ENCODE measurements at regions not wholly inside any gene's neighbourhood (a gene's known extent, or its start where the extent isn't known, plus 50 kb on each side); places are given as distances from the start of the nearest gene placed in this dataset.
A peak's percentile ranks its signal among the peaks of the same experiment; 100 is the strongest.

- no peak for FAIRE-seq
- TF ChIP-seq POU2F2 (IDR thresholded peaks at IDR 0.05; ENCODE audit: low read depth, low read length): no peak
- no peak for TF ChIP-seq SPI1 (IDR thresholded peaks at IDR 0.05; ENCODE audit: low read depth, low read length)
- TF ChIP-seq PAX5 (IDR thresholded peaks at IDR 0.05; ENCODE audit: insufficient read depth, low read length, severe bottlenecking): no peak
- TF ChIP-seq POLR2AphosphoS5 (IDR thresholded peaks at IDR 0.05; ENCODE audit: low read depth, low read length): no peak
- no peak for TF ChIP-seq TAF1 (IDR thresholded peaks at IDR 0.05; ENCODE audit: low read depth, low read length)
- no peak for TF ChIP-seq POLR2A (IDR thresholded peaks at IDR 0.05; ENCODE audit: low read depth, low read length)
- DNase-seq (ENCODE audit: insufficient read length, low spot score): no peak
These were observed 557.5 kb downstream of the SH2D4B start for GRCh38 chr10:81095238-81095637.

- DNase-seq (ENCODE audit: insufficient read length, low spot score) (no peak), FAIRE-seq (no peak)
- TF ChIP-seq POU2F2 (IDR thresholded peaks at IDR 0.05; ENCODE audit: low read depth, low read length): no peak
These were observed 558.9 kb downstream of the SH2D4B start for GRCh38 chr10:81096558-81096957.

- TF ChIP-seq POLR2AphosphoS5 (IDR thresholded peaks at IDR 0.05; ENCODE audit: low read depth, low read length): no peak
- no peak for TF ChIP-seq PAX5 (IDR thresholded peaks at IDR 0.05; ENCODE audit: insufficient read depth, low read length, severe bottlenecking)
- TF ChIP-seq SPI1 (IDR thresholded peaks at IDR 0.05; ENCODE audit: low read depth, low read length): no peak
- TF ChIP-seq POLR2A (IDR thresholded peaks at IDR 0.05; ENCODE audit: low read depth, low read length): no peak
- no peak for TF ChIP-seq TAF1 (IDR thresholded peaks at IDR 0.05; ENCODE audit: low read depth, low read length)
- no peak for TF ChIP-seq POU2F2 (IDR thresholded peaks at IDR 0.05; ENCODE audit: low read depth, low read length)
- no peak for DNase-seq (ENCODE audit: insufficient read length, low spot score)
- FAIRE-seq: no peak
These were observed 563.4 kb downstream of the SH2D4B start for GRCh38 chr10:81101062-81101461.

- FAIRE-seq (no peak), DNase-seq (ENCODE audit: insufficient read length, low spot score) (no peak)
- no peak for TF ChIP-seq PAX5 (IDR thresholded peaks at IDR 0.05; ENCODE audit: insufficient read depth, low read length, severe bottlenecking)
- no peak for TF ChIP-seq POU2F2 (IDR thresholded peaks at IDR 0.05; ENCODE audit: low read depth, low read length)
- TF ChIP-seq POLR2AphosphoS5 (IDR thresholded peaks at IDR 0.05; ENCODE audit: low read depth, low read length): no peak
- no peak for TF ChIP-seq SPI1 (IDR thresholded peaks at IDR 0.05; ENCODE audit: low read depth, low read length)
- no peak for TF ChIP-seq POLR2A (IDR thresholded peaks at IDR 0.05; ENCODE audit: low read depth, low read length)
- TF ChIP-seq TAF1 (IDR thresholded peaks at IDR 0.05; ENCODE audit: low read depth, low read length): no peak
These were observed 566.8 kb downstream of the SH2D4B start for GRCh38 chr10:81104494-81104893.

- TF ChIP-seq POLR2AphosphoS5 (IDR thresholded peaks at IDR 0.05; ENCODE audit: low read depth, low read length) (no peak), SPI1 (IDR thresholded peaks at IDR 0.05; ENCODE audit: low read depth, low read length) (peak; percentile 78), PAX5 (IDR thresholded peaks at IDR 0.05; ENCODE audit: insufficient read depth, low read length, severe bottlenecking) (no peak), TAF1 (IDR thresholded peaks at IDR 0.05; ENCODE audit: low read depth, low read length) (no peak), POLR2A (IDR thresholded peaks at IDR 0.05; ENCODE audit: low read depth, low read length) (no peak), POU2F2 (IDR thresholded peaks at IDR 0.05; ENCODE audit: low read depth, low read length) (no peak)
- peak; percentile 8 for DNase-seq (ENCODE audit: insufficient read length, low spot score)
- peak; percentile 58 for FAIRE-seq
These were observed 571.0 kb downstream of the SH2D4B start for GRCh38 chr10:81108516-81109199.

- TF ChIP-seq SPI1 (IDR thresholded peaks at IDR 0.05; ENCODE audit: low read depth, low read length) (peak; percentile 55), TAF1 (IDR thresholded peaks at IDR 0.05; ENCODE audit: low read depth, low read length) (no peak)
- FAIRE-seq (no peak), DNase-seq (ENCODE audit: insufficient read length, low spot score) (no peak)
These were observed 571.6 kb downstream of the SH2D4B start for GRCh38 chr10:81109200-81109752.

GRCh38 chr10:81116201-81116600 lies 578.5 kb downstream of the SH2D4B start:
- TF ChIP-seq PAX5 (IDR thresholded peaks at IDR 0.05; ENCODE audit: insufficient read depth, low read length, severe bottlenecking) (no peak), POLR2A (IDR thresholded peaks at IDR 0.05; ENCODE audit: low read depth, low read length) (no peak), POU2F2 (IDR thresholded peaks at IDR 0.05; ENCODE audit: low read depth, low read length) (no peak), SPI1 (IDR thresholded peaks at IDR 0.05; ENCODE audit: low read depth, low read length) (no peak), TAF1 (IDR thresholded peaks at IDR 0.05; ENCODE audit: low read depth, low read length) (no peak), POLR2AphosphoS5 (IDR thresholded peaks at IDR 0.05; ENCODE audit: low read depth, low read length) (no peak)
- FAIRE-seq: no peak
- DNase-seq (ENCODE audit: insufficient read length, low spot score): no peak

GRCh38 chr10:81116990-81117389 lies 579.3 kb downstream of the SH2D4B start:
- no peak for DNase-seq (ENCODE audit: insufficient read length, low spot score)
- TF ChIP-seq POLR2AphosphoS5 (IDR thresholded peaks at IDR 0.05; ENCODE audit: low read depth, low read length) (no peak), SPI1 (IDR thresholded peaks at IDR 0.05; ENCODE audit: low read depth, low read length) (no peak), PAX5 (IDR thresholded peaks at IDR 0.05; ENCODE audit: insufficient read depth, low read length, severe bottlenecking) (no peak), POU2F2 (IDR thresholded peaks at IDR 0.05; ENCODE audit: low read depth, low read length) (no peak), TAF1 (IDR thresholded peaks at IDR 0.05; ENCODE audit: low read depth, low read length) (no peak), POLR2A (IDR thresholded peaks at IDR 0.05; ENCODE audit: low read depth, low read length) (no peak)
- FAIRE-seq: no peak

GRCh38 chr10:81127931-81128330 lies 590.2 kb downstream of the SH2D4B start:
- DNase-seq (ENCODE audit: insufficient read length, low spot score) (no peak), FAIRE-seq (no peak)
- TF ChIP-seq POLR2AphosphoS5 (IDR thresholded peaks at IDR 0.05; ENCODE audit: low read depth, low read length) (no peak), PAX5 (IDR thresholded peaks at IDR 0.05; ENCODE audit: insufficient read depth, low read length, severe bottlenecking) (no peak), TAF1 (IDR thresholded peaks at IDR 0.05; ENCODE audit: low read depth, low read length) (no peak), POU2F2 (IDR thresholded peaks at IDR 0.05; ENCODE audit: low read depth, low read length) (no peak), POLR2A (IDR thresholded peaks at IDR 0.05; ENCODE audit: low read depth, low read length) (no peak), SPI1 (IDR thresholded peaks at IDR 0.05; ENCODE audit: low read depth, low read length) (no peak)

GRCh38 chr10:81130014-81130413 lies 592.3 kb downstream of the SH2D4B start:
- no peak for FAIRE-seq
- TF ChIP-seq POLR2AphosphoS5 (IDR thresholded peaks at IDR 0.05; ENCODE audit: low read depth, low read length) (no peak), SPI1 (IDR thresholded peaks at IDR 0.05; ENCODE audit: low read depth, low read length) (0 out of 2 replicates have a peak, but pooled peaks have one; percentile 2)
- no peak for DNase-seq (ENCODE audit: insufficient read length, low spot score)

Measured in GM12891 (cell line).